KMS-11 (cell line): ENCODE measurements at regions not wholly inside any gene's neighbourhood (a gene's known extent, or its start where the extent isn't known, plus 50 kb on each side); places are given as distances from the start of the nearest gene placed in this dataset.

Source experiments
- H2AFZ ChIP-seq: fragments of 200-600 bp; sonication (generic); 2 replicates; pipeline ENCODE4 v1.6.1; 2016; ENCODE audit warnings: antibody characterized with exemption, mixed run types, low read depth
- H3K27ac ChIP-seq: fragments of 200-600 bp; sonication (generic); 2 replicates; pipeline ENCODE4 v1.6.1; 2016; ENCODE audit warnings: mild to moderate bottlenecking, mixed run types
- H3K27me3 ChIP-seq: fragments of 200-600 bp; sonication (generic); 2 replicates; pipeline ENCODE4 v1.6.1; 2017; ENCODE audit warnings: mild to moderate bottlenecking, low read depth, mixed run types, moderate library complexity; ENCODE audit not compliant: insufficient read depth
- H3K36me3 ChIP-seq: fragments of 200-600 bp; sonication (generic); 2 replicates; pipeline ENCODE4 v1.6.1; 2017; ENCODE audit warnings: mild to moderate bottlenecking, mixed run types; ENCODE audit not compliant: insufficient read depth
- H3K4me1 ChIP-seq: fragments of 200-600 bp; sonication (generic); 2 replicates; pipeline ENCODE4 v1.6.1; 2016; ENCODE audit warnings: mild to moderate bottlenecking, low read depth, mixed run types; ENCODE audit not compliant: poor library complexity, severe bottlenecking
- H3K4me2 ChIP-seq: fragments of 200-600 bp; sonication (generic); 2 replicates; pipeline ENCODE4 v1.7.0; 2016; ENCODE audit warnings: mild to moderate bottlenecking, mixed run types
- H3K4me3 ChIP-seq: fragments of 200-600 bp; sonication (generic); IDR thresholded peaks from 2 replicates; pipeline ENCODE4 v1.6.1; 2017; ENCODE audit warnings: low read depth, low read length, mixed read lengths; ENCODE audit not compliant: insufficient read depth
- H3K79me2 ChIP-seq: fragments of 200-600 bp; sonication (generic); 2 replicates; pipeline ENCODE4 v1.6.1; 2016; ENCODE audit warnings: low read depth, mixed run types; ENCODE audit not compliant: insufficient read depth
- H3K9ac ChIP-seq: fragments of 200-600 bp; sonication (generic); 2 replicates; pipeline ENCODE4 v1.6.1; 2016; ENCODE audit warnings: mild to moderate bottlenecking, mixed run types
- H4K20me1 ChIP-seq: fragments of 200-600 bp; sonication (generic); 2 replicates; pipeline ENCODE4 v1.6.1; 2016; ENCODE audit warnings: mild to moderate bottlenecking, mixed run types; ENCODE audit not compliant: insufficient read depth
- CTCF ChIP-seq: fragments of 200-600 bp; sonication (generic); conservative IDR thresholded peaks from 2 replicates; pipeline ENCODE4 v1.6.1; 2017; ENCODE audit warnings: low read depth, mild to moderate bottlenecking, antibody characterized with exemption, low read length, moderate library complexity, mixed read lengths

- Histone ChIP-seq H3K9ac (no peak overlapping the region), H3K4me1 (peaks cover 12% of the 10 kb centered on the region), H3K4me3 (no peak overlapping the region), H3K79me2 (no peaks in the 10 kb centered on the region), H3K36me3 (no peaks in the 10 kb centered on the region), H3K4me2 (no peak overlapping the region), H2AFZ (no peak overlapping the region), H4K20me1 (no peaks in the 10 kb centered on the region), H3K27ac (no peak overlapping the region), H3K27me3 (no peaks in the 10 kb centered on the region)
- TF ChIP-seq CTCF, result no peak
Observed at GRCh38 chr20:60581606-60582115, 623.4 kb downstream of the CDH26 start.

GRCh38 chr20:60583741-60584140 lies 625.5 kb downstream of the CDH26 start:
- no peaks in the 10 kb centered on the region for H3K79me2 ChIP-seq
- no peak overlapping the region for H2AFZ ChIP-seq
- H3K9ac ChIP-seq, result no peak overlapping the region
- H3K4me1 ChIP-seq, result peaks cover 12% of the 10 kb centered on the region
- H3K27me3 ChIP-seq, result no peaks in the 10 kb centered on the region
- H4K20me1 ChIP-seq, result no peaks in the 10 kb centered on the region
- no peaks in the 10 kb centered on the region for H3K36me3 ChIP-seq
- no peak overlapping the region for H3K4me3 ChIP-seq
- no peak for TF ChIP-seq CTCF
- H3K4me2 ChIP-seq, result no peak overlapping the region; the same call in 1 of the 2 replicates
- no peak overlapping the region for H3K27ac ChIP-seq

GRCh38 chr20:60584221-60584620 lies 626.0 kb downstream of the CDH26 start:
- Histone ChIP-seq H3K4me3 (no peak overlapping the region), H3K27me3 (no peaks in the 10 kb centered on the region), H3K36me3 (no peaks in the 10 kb centered on the region), H4K20me1 (no peaks in the 10 kb centered on the region), H3K27ac (no peak overlapping the region), H3K4me1 (peaks cover 12% of the 10 kb centered on the region), H3K4me2 (no peak overlapping the region), H2AFZ (no peak overlapping the region), H3K9ac (no peak overlapping the region), H3K79me2 (no peaks in the 10 kb centered on the region)
- TF ChIP-seq CTCF, result no peak

GRCh38 chr20:60585651-60586050 lies 627.4 kb downstream of the CDH26 start:
- Histone ChIP-seq H3K36me3 (no peaks in the 10 kb centered on the region), H2AFZ (no peak overlapping the region), H3K27me3 (no peaks in the 10 kb centered on the region), H3K4me2 (no peak overlapping the region), H3K4me3 (no peak overlapping the region), H4K20me1 (no peaks in the 10 kb centered on the region), H3K79me2 (no peaks in the 10 kb centered on the region), H3K9ac (no peak overlapping the region), H3K4me1 (peaks cover 12% of the 10 kb centered on the region), H3K27ac (no peak overlapping the region)
- TF ChIP-seq CTCF, result no peak
